ENCODE measurements at regions not wholly inside any gene's neighbourhood (a gene's known extent, or its start where the extent isn't known, plus 50 kb on each side); places are given as distances from the start of the nearest gene placed in this dataset.

GRCh38 chr16:88289968-88290401 is 92.8 kb upstream of the ZNF469 start:
- Histone ChIP-seq H3K4me3 (no peak overlapping the region), H3K79me2 (ENCODE audit: low read depth) (no peaks in the 10 kb centered on the region), H3K27ac (no peak overlapping the region), H3K9me3 (ENCODE audit: low read depth) (peaks cover 4% of the 10 kb centered on the region), H3K9ac (no peak overlapping the region), H3K36me3 (no peaks in the 10 kb centered on the region), H3F3A (ENCODE audit: low read depth) (no peaks in the 10 kb centered on the region), H2AFZ (replicated peaks) (no peak overlapping the region), H3K4me1 (no peaks in the 10 kb centered on the region), H4K20me1 (ENCODE audit: low read depth) (no peaks in the 10 kb centered on the region), H3K4me2 (no peak overlapping the region), H3K27me3 (no peaks in the 10 kb centered on the region)
- H3K4me1 Mint-ChIP-seq = no peaks in the 10 kb centered on the region
- peaks cover 2% of the 10 kb centered on the region for H3K27me3 Mint-ChIP-seq (ENCODE audit: insufficient read depth, low read depth)
- H3K4me3 Mint-ChIP-seq = no peak overlapping the region
- DNase-seq (ENCODE audit: low spot score) = no peak
- H3K36me3 Mint-ChIP-seq = no peaks in the 10 kb centered on the region
- no peak for TF ChIP-seq CTCF (IDR thresholded peaks at IDR 0.05)
- H3K27ac Mint-ChIP-seq = no peak overlapping the region
- H3K9me3 Mint-ChIP-seq = peaks cover 9% of the 10 kb centered on the region

- H2AFZ ChIP-seq (replicated peaks) = no peak overlapping the region
These were observed 91.6 kb upstream of the ZNF469 start for GRCh38 chr16:88290850-88291830.

GRCh38 chr16:88292007-88292970 is 90.5 kb upstream of the ZNF469 start:
- H3K36me3 Mint-ChIP-seq = no peaks in the 10 kb centered on the region
- no peaks in the 10 kb centered on the region for H3F3A ChIP-seq (ENCODE audit: low read depth)
- no peaks in the 10 kb centered on the region for H3K79me2 ChIP-seq (ENCODE audit: low read depth)
- DNase-seq (ENCODE audit: low spot score) = no peak
- TF ChIP-seq CTCF (IDR thresholded peaks at IDR 0.05) (no peak), EZH2 (IDR thresholded peaks at IDR 0.05) (no peak), EZH2phosphoT487 (IDR thresholded peaks at IDR 0.05) (no peak)
- H3K27me3 Mint-ChIP-seq (ENCODE audit: insufficient read depth, low read depth) = peaks cover 5% of the 10 kb centered on the region
- peaks cover 4% of the 10 kb centered on the region for H3K9me3 ChIP-seq (ENCODE audit: low read depth)
- H3K4me1 ChIP-seq = no peaks in the 10 kb centered on the region
- no peak overlapping the region for H3K9ac ChIP-seq
- H4K20me1 ChIP-seq (ENCODE audit: low read depth) = no peaks in the 10 kb centered on the region
- no peaks in the 10 kb centered on the region for H3K27me3 ChIP-seq
- H3K4me3 ChIP-seq = no peak overlapping the region
- H3K36me3 ChIP-seq = no peaks in the 10 kb centered on the region
- H3K27ac ChIP-seq = no peak overlapping the region
- H3K4me1 Mint-ChIP-seq = peaks cover 4% of the 10 kb centered on the region
- H2AFZ ChIP-seq (replicated peaks) = no peak overlapping the region
- H3K4me2 ChIP-seq = no peak overlapping the region
- H3K9me3 Mint-ChIP-seq = peaks cover 4% of the 10 kb centered on the region
- no peak overlapping the region for H3K4me3 Mint-ChIP-seq
- H3K27ac Mint-ChIP-seq = no peak overlapping the region

More at GRCh38 chr16:88290850-88291830, 91.6 kb upstream of the ZNF469 start:
- H3K79me2 ChIP-seq (ENCODE audit: low read depth) = no peaks in the 10 kb centered on the region
- Mint-ChIP-seq H3K27ac (peak overlapping the region; percentile 50), H3K27me3 (ENCODE audit: insufficient read depth, low read depth) (peaks cover 2% of the 10 kb centered on the region), H3K9me3 (peaks cover 4% of the 10 kb centered on the region), H3K36me3 (no peaks in the 10 kb centered on the region), H3K4me1 (no peaks in the 10 kb centered on the region), H3K4me3 (no peak overlapping the region)
- no peak overlapping the region for H3K9ac ChIP-seq
- no peak overlapping the region for H3K27ac ChIP-seq
- H3F3A ChIP-seq (ENCODE audit: low read depth) = no peaks in the 10 kb centered on the region
- H3K27me3 ChIP-seq = no peaks in the 10 kb centered on the region
- no peak overlapping the region for H3K4me3 ChIP-seq
- no peak for DNase-seq (ENCODE audit: low spot score)
- H3K9me3 ChIP-seq (ENCODE audit: low read depth) = peaks cover 4% of the 10 kb centered on the region
- H3K4me2 ChIP-seq = no peak overlapping the region
- no peaks in the 10 kb centered on the region for H3K36me3 ChIP-seq
- TF ChIP-seq CTCF (IDR thresholded peaks at IDR 0.05) (no peak), EZH2 (IDR thresholded peaks at IDR 0.05) (no peak), EZH2phosphoT487 (IDR thresholded peaks at IDR 0.05) (no peak)
- H3K4me1 ChIP-seq = no peaks in the 10 kb centered on the region
- H4K20me1 ChIP-seq (ENCODE audit: low read depth) = no peaks in the 10 kb centered on the region
